ENCODE measurements at regions not wholly inside any gene's neighbourhood (a gene's known extent, or its start where the extent isn't known, plus 50 kb on each side); places are given as distances from the start of the nearest gene placed in this dataset.

DNA sequence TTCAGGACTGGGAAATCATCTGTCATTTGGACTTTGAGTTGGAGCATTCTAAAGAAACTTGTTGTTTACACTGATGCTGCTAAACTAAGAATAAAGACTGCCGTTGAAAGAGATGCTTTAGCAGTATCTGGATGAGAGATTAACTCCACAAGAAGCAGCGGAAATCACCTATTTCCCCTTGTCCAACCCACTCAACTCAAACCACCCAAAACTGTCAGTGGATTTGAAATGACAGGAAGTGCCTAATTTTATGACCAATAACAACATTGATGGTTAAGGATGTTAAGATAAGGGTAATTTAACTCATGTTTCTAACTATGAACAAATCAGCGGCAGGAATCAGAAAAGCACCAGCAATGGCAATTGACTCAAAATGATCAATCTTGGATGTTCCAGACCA, 110.8 kb upstream of the NR2F2 start:
- TF ChIP-seq, protein P1, sequence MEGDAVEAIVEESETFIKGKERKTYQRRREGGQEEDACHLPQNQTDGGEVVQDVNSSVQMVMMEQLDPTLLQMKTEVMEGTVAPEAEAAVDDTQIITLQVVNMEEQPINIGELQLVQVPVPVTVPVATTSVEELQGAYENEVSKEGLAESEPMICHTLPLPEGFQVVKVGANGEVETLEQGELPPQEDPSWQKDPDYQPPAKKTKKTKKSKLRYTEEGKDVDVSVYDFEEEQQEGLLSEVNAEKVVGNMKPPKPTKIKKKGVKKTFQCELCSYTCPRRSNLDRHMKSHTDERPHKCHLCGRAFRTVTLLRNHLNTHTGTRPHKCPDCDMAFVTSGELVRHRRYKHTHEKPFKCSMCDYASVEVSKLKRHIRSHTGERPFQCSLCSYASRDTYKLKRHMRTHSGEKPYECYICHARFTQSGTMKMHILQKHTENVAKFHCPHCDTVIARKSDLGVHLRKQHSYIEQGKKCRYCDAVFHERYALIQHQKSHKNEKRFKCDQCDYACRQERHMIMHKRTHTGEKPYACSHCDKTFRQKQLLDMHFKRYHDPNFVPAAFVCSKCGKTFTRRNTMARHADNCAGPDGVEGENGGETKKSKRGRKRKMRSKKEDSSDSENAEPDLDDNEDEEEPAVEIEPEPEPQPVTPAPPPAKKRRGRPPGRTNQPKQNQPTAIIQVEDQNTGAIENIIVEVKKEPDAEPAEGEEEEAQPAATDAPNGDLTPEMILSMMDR (IDR thresholded peaks at IDR 0.05): no peak
- TF ChIP-seq, protein P2, sequence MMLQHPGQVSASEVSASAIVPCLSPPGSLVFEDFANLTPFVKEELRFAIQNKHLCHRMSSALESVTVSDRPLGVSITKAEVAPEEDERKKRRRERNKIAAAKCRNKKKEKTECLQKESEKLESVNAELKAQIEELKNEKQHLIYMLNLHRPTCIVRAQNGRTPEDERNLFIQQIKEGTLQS (CRISPR knock-in tag; conservative IDR thresholded peaks at IDR 0.05): no peak
- TF ChIP-seq ESRRA (CRISPR knock-in tag; IDR thresholded peaks at IDR 0.05; ENCODE audit: borderline replicate concordance): no peak
- TF ChIP-seq FOXP1 (CRISPR knock-in tag; IDR thresholded peaks at IDR 0.05; ENCODE audit: borderline replicate concordance): no peak
- TF ChIP-seq, protein P3, sequence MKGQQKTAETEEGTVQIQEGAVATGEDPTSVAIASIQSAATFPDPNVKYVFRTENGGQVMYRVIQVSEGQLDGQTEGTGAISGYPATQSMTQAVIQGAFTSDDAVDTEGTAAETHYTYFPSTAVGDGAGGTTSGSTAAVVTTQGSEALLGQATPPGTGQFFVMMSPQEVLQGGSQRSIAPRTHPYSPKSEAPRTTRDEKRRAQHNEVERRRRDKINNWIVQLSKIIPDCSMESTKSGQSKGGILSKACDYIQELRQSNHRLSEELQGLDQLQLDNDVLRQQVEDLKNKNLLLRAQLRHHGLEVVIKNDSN (CRISPR knock-in tag; IDR thresholded peaks at IDR 0.05): no peak
- no peak for TF ChIP-seq IRF1 (CRISPR knock-in tag; IDR thresholded peaks at IDR 0.05)
- TF ChIP-seq ZNF416 (CRISPR knock-in tag; IDR thresholded peaks at IDR 0.05): no peak
- TF ChIP-seq, protein P4, sequence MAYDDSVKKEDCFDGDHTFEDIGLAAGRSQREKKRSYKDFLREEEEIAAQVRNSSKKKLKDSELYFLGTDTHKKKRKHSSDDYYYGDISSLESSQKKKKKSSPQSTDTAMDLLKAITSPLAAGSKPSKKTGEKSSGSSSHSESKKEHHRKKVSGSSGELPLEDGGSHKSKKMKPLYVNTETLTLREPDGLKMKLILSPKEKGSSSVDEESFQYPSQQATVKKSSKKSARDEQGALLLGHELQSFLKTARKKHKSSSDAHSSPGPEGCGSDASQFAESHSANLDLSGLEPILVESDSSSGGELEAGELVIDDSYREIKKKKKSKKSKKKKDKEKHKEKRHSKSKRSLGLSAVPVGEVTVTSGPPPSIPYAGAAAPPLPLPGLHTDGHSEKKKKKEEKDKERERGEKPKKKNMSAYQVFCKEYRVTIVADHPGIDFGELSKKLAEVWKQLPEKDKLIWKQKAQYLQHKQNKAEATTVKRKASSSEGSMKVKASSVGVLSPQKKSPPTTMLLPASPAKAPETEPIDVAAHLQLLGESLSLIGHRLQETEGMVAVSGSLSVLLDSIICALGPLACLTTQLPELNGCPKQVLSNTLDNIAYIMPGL (CRISPR knock-in tag; IDR thresholded peaks at IDR 0.05): no peak
- no peak for TF ChIP-seq PREB (CRISPR knock-in tag; IDR thresholded peaks at IDR 0.05; ENCODE audit: borderline replicate concordance)
- no peak for TF ChIP-seq ATF2 (CRISPR knock-in tag; IDR thresholded peaks at IDR 0.05; ENCODE audit: borderline replicate concordance, low read depth)
- no peak for TF ChIP-seq MAX (CRISPR knock-in tag; IDR thresholded peaks at IDR 0.05)
